Inflammatory macrophage treated with lipopolysaccharide for 1 hour (primary cell): ENCODE measurements at regions not wholly inside any gene's neighbourhood (a gene's known extent, or its start where the extent isn't known, plus 50 kb on each side); places are given as distances from the start of the nearest gene placed in this dataset.

Experiments
- DNase-seq, 2 donors: peaks; one replicate each; pipeline ENCODE4 v3.0.0-alpha.2; 2020 to 2022

GRCh38 chr9:129338724-129339430 lies 160.8 kb upstream of the IER5L start:
- peak; percentile 48 to 67 for DNase-seq

- no peak for DNase-seq
Observed at GRCh38 chr9:129337336-129338140, 159.5 kb upstream of the IER5L start.

DNA sequence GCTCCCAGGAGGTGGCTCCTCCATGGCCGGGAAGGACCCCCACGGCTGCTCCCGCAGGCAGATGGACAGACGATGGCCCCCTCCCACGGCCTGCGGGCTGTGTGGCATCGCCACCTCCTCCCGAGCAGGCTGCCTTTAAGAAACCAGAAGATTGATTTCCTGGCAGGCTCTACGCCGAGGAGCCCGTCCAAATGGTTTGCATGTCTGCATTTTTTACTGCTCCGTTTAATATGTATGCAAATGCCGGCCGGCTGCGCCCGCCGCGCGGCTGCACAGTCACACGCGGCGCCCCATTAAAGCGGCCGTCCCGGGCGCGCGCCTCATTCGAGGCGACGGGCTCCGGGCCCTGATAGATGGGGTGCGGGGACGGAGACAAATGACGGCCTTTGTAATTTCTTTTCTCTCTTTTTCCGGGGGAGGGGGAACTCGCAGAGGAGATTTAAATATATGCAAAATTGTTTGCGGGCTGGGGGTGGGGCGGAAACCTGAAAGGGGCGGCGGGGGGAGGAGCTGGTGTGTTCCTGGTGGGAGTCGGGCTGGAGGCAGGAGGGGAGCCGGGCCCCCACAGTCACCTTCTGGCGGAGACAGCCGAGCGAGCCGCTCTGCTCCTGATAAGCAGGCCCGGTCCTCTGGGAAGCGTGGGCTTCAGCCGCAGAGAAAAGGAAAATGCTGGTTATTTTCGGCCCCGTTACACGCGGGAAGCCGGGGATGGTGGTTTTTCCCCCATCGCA lies 158.7 kb upstream of the IER5L start:
- DNase-seq = peak; percentile 40

- no peak for DNase-seq
Observed at GRCh38 chr9:129336130-129336528, 158.1 kb upstream of the IER5L start.

GRCh38 chr9:129335464-129336129 lies 157.5 kb upstream of the IER5L start:
- DNase-seq = peak; percentile 59 to 62

- peak; percentile 68 to 85 for DNase-seq
Observed at GRCh38 chr9:129334105-129334935, 156.3 kb upstream of the IER5L start.

DNA sequence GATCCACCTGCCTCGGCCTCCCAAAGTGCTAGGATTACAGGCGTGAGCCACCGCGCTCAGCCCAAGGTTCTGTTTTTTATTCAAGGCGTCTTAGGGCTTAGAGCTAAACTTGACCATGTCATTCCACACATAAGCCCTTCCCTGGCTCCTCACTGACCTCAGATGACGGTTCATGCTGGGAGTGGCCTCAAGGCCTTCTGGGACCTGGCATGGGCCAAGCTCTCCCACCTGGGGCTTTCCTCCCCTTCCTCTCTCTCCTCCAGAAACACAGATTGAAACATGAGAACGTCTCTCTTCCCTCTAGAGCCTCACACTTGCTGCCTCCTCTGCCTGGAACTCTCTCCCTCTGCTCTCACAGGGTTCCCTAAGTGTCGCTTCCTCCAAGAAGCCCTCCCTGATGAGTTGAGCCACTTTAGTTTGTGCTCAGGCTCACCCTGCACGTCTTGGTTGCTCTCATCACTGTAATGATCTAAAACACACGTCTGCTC lies 155.6 kb upstream of the IER5L start:
- peak; percentile 25 for DNase-seq

- DNase-seq = no peak
Observed at GRCh38 chr9:129332581-129332980, 154.5 kb upstream of the IER5L start.

DNA sequence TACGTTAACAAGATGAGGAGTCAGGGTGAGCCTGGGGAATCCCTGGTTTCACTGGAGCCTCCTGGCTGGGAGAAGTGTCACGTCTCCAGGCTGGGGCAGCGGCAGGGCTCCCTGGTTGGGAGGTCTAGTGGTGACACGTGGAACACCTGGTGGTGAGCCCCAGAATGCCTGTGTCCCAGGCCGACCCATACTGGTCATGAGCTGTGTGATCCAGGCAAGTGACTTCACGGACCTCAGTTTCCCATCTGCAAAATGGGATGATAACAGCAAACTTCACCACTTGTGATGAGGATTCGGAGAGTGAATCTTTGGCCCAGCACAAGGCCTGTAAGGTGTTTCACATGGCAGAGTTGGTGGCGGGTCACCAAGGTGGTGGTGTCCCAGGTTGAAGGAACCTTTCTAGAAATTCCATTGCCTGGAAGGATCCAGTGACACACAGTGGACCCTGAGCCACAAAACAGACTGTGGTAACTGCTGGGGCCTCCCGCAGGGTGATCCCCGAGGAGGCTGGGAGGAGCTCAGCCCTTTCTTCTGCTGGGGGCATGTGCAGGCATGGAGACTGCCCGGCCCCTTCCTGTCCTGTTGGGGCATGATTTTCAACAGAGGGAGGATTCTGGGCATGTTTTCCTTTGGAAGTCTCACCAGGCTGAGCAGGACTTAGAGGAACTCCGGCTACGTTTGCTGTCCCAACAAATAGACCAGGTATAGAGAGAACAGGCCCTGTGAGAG lies 153.9 kb upstream of the IER5L start:
- no peak for DNase-seq

DNA sequence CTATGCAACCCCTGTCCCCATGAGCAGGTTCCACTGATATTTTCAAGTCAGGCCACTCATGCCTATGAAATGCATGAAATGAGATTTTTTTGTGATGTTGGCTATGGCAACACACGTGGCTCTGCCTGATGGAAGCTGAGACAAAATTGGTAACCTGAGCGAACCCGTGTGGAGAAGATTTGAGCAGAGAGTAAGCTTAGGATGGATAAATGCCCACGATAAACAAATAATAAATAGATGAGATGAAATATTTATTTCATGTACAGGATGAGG lies 153.4 kb upstream of the IER5L start:
- no peak for DNase-seq

GRCh38 chr9:129330711-129331492 lies 152.8 kb upstream of the IER5L start:
- no peak for DNase-seq

- no peak for DNase-seq
Observed at GRCh38 chr9:129328355-129329042, 150.4 kb upstream of the IER5L start.

GRCh38 chr9:129327552-129328328 lies 149.7 kb upstream of the IER5L start:
- DNase-seq = peak; percentile 72 to 83

- no peak for DNase-seq
Observed at GRCh38 chr9:129326061-129327005, 148.3 kb upstream of the IER5L start.

DNA sequence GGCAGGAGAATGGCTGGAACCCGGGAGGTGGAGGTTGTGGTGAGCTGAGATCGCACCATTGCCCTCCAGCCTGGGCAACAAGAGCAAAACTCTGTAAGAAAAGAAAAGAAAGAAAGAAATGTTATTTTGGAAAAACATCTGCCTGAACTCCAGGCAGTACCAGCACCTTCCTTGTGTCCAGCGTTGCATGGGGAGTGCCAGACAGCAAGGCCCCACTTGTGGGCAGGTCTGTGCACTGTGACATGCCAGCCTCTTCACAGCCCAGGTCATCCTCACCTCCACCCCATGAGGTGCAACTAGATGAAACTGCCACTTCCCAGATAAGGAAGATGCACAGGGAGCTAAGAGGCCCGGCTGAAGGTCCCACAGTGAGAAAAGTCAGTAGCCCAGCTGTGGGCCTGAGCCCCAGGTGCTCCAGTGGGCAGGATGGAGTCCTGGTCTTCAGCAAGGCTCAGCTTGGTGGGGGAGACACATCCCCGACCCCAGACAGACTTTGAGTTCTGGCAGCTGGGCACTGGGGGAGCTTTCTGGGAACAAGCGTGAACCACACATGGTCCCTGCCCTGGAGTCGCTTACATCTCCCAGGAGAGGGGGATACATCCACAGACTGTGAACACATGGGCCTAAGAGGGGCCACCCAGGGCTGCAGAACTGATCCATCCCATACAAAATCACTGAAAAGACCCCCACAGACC lies 146.9 kb upstream of the IER5L start:
- DNase-seq = no peak

GRCh38 chr9:129323999-129324553 lies 146.0 kb upstream of the IER5L start:
- no peak for DNase-seq

DNA sequence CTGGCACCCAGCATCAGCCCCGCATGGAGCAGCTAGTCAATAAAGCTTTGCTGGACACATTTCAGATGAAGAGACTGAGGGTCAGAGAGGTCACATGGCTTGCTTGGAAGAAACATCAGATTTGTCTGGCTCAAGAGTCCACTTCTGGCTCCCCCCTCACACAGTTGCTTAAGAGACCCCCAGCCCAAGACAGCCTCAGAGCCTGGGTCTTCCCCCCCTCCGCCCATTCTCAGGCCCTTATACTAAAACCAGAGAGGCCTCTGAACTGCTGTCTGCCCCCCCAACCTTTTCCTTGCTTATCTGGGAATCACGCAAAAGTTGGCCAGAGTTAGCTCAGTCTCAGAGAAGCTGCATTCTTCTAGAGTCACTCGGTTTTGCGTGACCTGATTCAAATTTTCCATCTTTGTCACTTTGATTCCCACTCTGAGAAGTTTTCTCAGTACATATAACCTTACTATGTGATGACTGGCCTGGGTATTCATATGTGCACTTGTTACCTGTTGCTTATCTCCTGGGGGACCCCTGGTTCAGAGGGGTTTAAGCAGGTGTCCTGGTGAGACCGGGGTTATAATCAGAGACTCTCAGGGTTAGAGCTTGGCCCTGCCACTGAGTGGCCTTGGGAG lies 145.4 kb upstream of the IER5L start:
- DNase-seq = no peak
